CD4-positive, CD25-positive, alpha-beta regulatory T cell (primary cell): ENCODE measurements at regions not wholly inside any gene's neighbourhood (a gene's known extent, or its start where the extent isn't known, plus 50 kb on each side); places are given as distances from the start of the nearest gene placed in this dataset.

Experiments
- ATAC-seq, 2 donors: fragments of 150-1000 bp; cut with Tn5 transposase; one replicate each; pipeline ENCODE4 v1.10.0; 2021; ENCODE audit warnings: low read depth in 2 of 2, moderate number of reproducible peaks in 2 of 2, moderate library complexity in 1 of 2
- DNase-seq, 3 donors: peaks; one replicate each; pipeline versions ENCODE4 v3.0.0 to v3.0.0-alpha.2; 2012 to 2022; ENCODE audit warnings: mixed read lengths in 1 of 3
- H3K27ac ChIP-seq: one replicate; pipeline ENCODE4 v1.7.0; 2013; ENCODE audit warnings: mild to moderate bottlenecking, low read length; ENCODE audit not compliant: insufficient read depth, poor library complexity, severe bottlenecking
- H3K27me3 ChIP-seq: one replicate; pipeline ENCODE4 v1.7.0; 2013; ENCODE audit warnings: low read length; ENCODE audit not compliant: control insufficient read depth, insufficient read depth
- H3K36me3 ChIP-seq: one replicate; pipeline ENCODE4 v1.7.0; 2013; ENCODE audit warnings: mild to moderate bottlenecking, low read length, moderate library complexity; ENCODE audit not compliant: control insufficient read depth, insufficient read depth
- H3K4me1 ChIP-seq: 2 replicates; pipeline ENCODE4 v1.7.0; 2013; ENCODE audit warnings: mild to moderate bottlenecking, low read length; ENCODE audit not compliant: insufficient read depth, control insufficient read depth, poor library complexity, severe bottlenecking
- H3K4me3 ChIP-seq: one replicate; pipeline ENCODE4 v1.7.0; 2013; ENCODE audit warnings: low read depth, mild to moderate bottlenecking, low read length, moderate library complexity
- H3K9me3 ChIP-seq, 2 experiments: 1 replicate in 1 of 2; 2 replicates in 1 of 2; pipeline ENCODE4 v1.7.0; 2013; ENCODE audit warnings: low read length in 2 of 2, mild to moderate bottlenecking in 1 of 2, moderate library complexity in 1 of 2; ENCODE audit not compliant: control insufficient read depth in 2 of 2
- H3K27ac Mint-ChIP-seq, 3 donors: one replicate each; pipeline ENCODE4 v1.8.0; 2020 to 2022; ENCODE audit warnings: mild to moderate bottlenecking in 3 of 3, mixed read lengths in 3 of 3, moderate library complexity in 2 of 3
- H3K27me3 Mint-ChIP-seq: one replicate; pipeline ENCODE4 v1.8.0; 2022; ENCODE audit warnings: mild to moderate bottlenecking, mixed read lengths
- H3K36me3 Mint-ChIP-seq: one replicate; pipeline ENCODE4 v1.8.0; 2020; ENCODE audit warnings: mixed read lengths
- H3K4me1 Mint-ChIP-seq, 4 donors: one replicate each; pipeline ENCODE4 v1.8.0; 2020 to 2022; ENCODE audit warnings: mixed read lengths in 4 of 4, mild to moderate bottlenecking in 1 of 4
- H3K4me3 Mint-ChIP-seq, 4 donors: one replicate each; pipeline ENCODE4 v1.8.0; 2020 to 2022; ENCODE audit warnings: mild to moderate bottlenecking in 4 of 4, mixed read lengths in 4 of 4, moderate library complexity in 3 of 4
- H3K9me3 Mint-ChIP-seq, 7 donors: one replicate each; pipeline ENCODE4 v1.8.0; 2020 to 2022; ENCODE audit warnings: mixed read lengths in 7 of 7, mild to moderate bottlenecking in 3 of 7, moderate library complexity in 2 of 7

DNA sequence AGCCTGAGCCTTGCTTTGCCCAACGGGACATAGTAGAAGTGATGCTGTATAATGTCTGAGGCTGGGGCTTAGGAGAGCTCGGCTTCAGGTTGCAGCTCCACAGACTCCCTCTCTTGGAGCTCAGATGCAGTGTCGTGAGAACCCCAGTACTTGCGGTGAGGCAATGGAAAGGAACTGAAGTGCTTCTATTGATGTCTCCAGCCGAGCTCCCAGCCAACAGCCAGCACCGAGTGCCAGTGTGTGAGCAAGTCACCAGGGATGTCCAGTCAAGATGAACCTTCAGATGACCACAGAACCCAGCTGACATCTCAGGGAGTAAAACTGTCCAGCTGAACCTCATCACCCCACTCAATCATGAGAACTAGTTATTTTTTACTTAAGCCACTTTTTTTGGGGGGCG lies 268.1 kb downstream of the IRF8 start:
- H3K4me3 Mint-ChIP-seq: no peak overlapping the region
- H3K9me3 Mint-ChIP-seq: peaks cover 0 to 23% (median 8%) of the 10 kb centered on the region in 7 donors
- peaks cover under 1% of the 10 kb centered on the region for H3K27me3 Mint-ChIP-seq
- no peaks in the 10 kb centered on the region for H3K4me1 Mint-ChIP-seq
- Histone ChIP-seq H3K4me3 (no peak overlapping the region), H3K9me3 (peaks cover 3 to 17% of the 10 kb centered on the region in 2 experiments), H3K4me1 (no peaks in the 10 kb centered on the region), H3K27ac (no peak overlapping the region), H3K36me3 (no peaks in the 10 kb centered on the region), H3K27me3 (no peaks in the 10 kb centered on the region)
- ATAC-seq (no peak), DNase-seq (no peak)
- H3K36me3 Mint-ChIP-seq: no peaks in the 10 kb centered on the region
- no peak overlapping the region for H3K27ac Mint-ChIP-seq

DNA sequence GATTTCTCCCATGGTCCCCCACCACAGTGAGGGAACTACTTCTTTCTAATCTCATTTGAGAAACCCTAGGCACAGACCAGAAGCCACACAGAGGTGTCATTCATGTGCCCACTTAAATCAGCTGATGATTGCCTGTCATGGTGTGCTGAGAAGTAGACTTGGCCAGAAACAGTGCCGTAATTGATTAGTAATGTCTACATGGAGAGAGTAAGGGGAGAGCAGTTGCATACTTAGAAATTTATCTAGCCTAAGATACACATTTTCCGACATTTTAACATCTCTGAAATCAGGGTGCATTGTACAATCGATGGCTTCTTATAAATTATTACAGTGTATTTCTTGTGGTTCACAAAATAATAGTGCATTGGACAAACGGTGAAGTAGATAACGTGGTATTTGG lies 271.8 kb downstream of the IRF8 start:
- H3K36me3 Mint-ChIP-seq: no peaks in the 10 kb centered on the region
- H3K9me3 Mint-ChIP-seq: peaks cover 0 to 10% (median 4%) of the 10 kb centered on the region in 7 donors
- no peaks in the 10 kb centered on the region for H3K36me3 ChIP-seq
- H3K4me1 ChIP-seq: no peaks in the 10 kb centered on the region
- no peak for DNase-seq
- H3K4me3 Mint-ChIP-seq: no peak overlapping the region
- H3K4me3 ChIP-seq: no peak overlapping the region
- H3K27ac ChIP-seq: no peak overlapping the region
- no peak overlapping the region for H3K27ac Mint-ChIP-seq
- no peak for ATAC-seq
- H3K4me1 Mint-ChIP-seq: no peaks in the 10 kb centered on the region
- H3K27me3 Mint-ChIP-seq: peaks cover 5% of the 10 kb centered on the region
- H3K9me3 ChIP-seq: peaks cover under 1 to 6% of the 10 kb centered on the region in 2 experiments
- H3K27me3 ChIP-seq: peaks cover 6% of the 10 kb centered on the region

DNA sequence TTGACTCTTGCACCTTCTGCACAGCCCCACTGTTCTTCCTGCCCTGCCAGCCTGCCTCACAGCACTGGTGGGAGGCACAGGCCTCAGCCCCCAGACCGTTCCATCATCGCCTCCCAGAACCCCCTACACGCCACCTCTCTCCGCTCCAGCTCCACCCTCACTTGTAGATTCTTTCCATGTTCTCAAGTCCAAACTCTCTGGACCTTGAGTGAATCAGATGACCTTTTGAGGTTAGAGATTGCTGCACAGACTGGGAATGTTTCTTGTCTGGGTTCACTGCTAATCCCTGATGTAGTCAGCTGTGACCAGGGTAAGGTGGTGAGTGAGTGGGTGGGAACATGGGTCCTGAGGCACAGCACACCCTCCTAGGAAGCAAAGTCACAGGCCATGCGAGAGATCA lies 272.4 kb downstream of the IRF8 start:
- DNase-seq: no peak
- no peak overlapping the region for H3K4me3 ChIP-seq
- ATAC-seq: no peak

DNA sequence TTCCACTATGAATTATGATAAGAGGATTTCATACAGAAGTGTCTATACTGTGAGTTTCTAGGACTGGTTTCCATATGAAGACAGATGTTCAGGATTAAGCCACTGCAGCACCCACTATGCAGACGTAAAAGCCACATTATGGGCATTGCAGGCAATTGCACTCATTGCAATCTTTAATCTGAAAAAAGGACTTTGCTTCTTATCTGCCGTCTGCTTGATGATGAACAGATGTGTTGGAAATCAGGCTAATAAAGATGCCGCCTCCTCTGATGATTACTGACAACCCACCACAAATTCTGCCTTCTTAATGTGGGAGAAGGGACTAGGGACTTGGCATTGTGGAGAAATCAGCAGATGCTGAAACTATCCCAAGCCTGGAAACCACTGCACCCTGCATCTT lies 276.9 kb downstream of the IRF8 start:
- Mint-ChIP-seq H3K27ac (no peak overlapping the region), H3K27me3 (peaks cover 5% of the 10 kb centered on the region), H3K9me3 (peaks cover 0 to 5% (median 0%) of the 10 kb centered on the region in 7 donors), H3K36me3 (no peaks in the 10 kb centered on the region), H3K4me1 (no peaks in the 10 kb centered on the region), H3K4me3 (no peak overlapping the region)
- Histone ChIP-seq H3K27me3 (peaks cover 9% of the 10 kb centered on the region), H3K36me3 (no peaks in the 10 kb centered on the region), H3K27ac (no peak overlapping the region), H3K4me1 (no peaks in the 10 kb centered on the region), H3K9me3 (peaks cover 0 to 3% of the 10 kb centered on the region in 2 experiments), H3K4me3 (no peak overlapping the region)
- DNase-seq (no peak), ATAC-seq (no peak)

More for the DNA sequence above, 272.4 kb downstream of the IRF8 start:
- Mint-ChIP-seq H3K27ac (no peak overlapping the region), H3K9me3 (peaks cover 0 to 8% (median under 1%) of the 10 kb centered on the region in 7 donors), H3K4me1 (no peaks in the 10 kb centered on the region), H3K27me3 (peaks cover 5% of the 10 kb centered on the region), H3K4me3 (no peak overlapping the region), H3K36me3 (no peaks in the 10 kb centered on the region)
- Histone ChIP-seq H3K27me3 (peaks cover 6% of the 10 kb centered on the region), H3K27ac (no peak overlapping the region), H3K36me3 (no peaks in the 10 kb centered on the region), H3K9me3 (peaks cover 0 to 5% of the 10 kb centered on the region in 2 experiments), H3K4me1 (no peaks in the 10 kb centered on the region)

DNA sequence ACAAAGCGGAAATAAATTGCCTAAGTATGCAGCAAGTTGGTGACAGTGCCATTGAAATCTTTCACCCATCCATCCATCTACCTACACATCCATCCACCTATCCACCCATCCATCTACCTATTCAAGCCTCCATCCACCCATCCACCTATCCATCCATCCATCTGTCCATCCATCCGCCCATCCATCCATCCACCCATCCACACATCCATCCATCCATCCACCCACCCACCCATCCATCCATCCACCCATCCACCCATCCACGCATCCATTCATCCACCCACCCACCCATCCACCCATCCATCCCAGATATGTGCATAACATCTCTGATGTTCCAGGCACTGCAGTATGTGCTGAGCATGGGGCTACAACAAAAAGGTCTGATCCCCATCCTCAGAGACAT lies 277.5 kb downstream of the IRF8 start:
- no peaks in the 10 kb centered on the region for H3K4me1 ChIP-seq
- no peak overlapping the region for H3K27ac ChIP-seq
- ATAC-seq: no peak
- Mint-ChIP-seq H3K27me3 (peaks cover 5% of the 10 kb centered on the region), H3K27ac (no peak overlapping the region), H3K4me3 (no peak overlapping the region), H3K4me1 (no peaks in the 10 kb centered on the region), H3K36me3 (no peaks in the 10 kb centered on the region), H3K9me3 (peaks cover 0 to 5% (median 0%) of the 10 kb centered on the region in 7 donors)
- no peak overlapping the region for H3K4me3 ChIP-seq
- H3K9me3 ChIP-seq: peaks cover 0 to 3% of the 10 kb centered on the region in 2 experiments
- no peaks in the 10 kb centered on the region for H3K36me3 ChIP-seq
- no peak for DNase-seq
- peaks cover 9% of the 10 kb centered on the region for H3K27me3 ChIP-seq

DNA sequence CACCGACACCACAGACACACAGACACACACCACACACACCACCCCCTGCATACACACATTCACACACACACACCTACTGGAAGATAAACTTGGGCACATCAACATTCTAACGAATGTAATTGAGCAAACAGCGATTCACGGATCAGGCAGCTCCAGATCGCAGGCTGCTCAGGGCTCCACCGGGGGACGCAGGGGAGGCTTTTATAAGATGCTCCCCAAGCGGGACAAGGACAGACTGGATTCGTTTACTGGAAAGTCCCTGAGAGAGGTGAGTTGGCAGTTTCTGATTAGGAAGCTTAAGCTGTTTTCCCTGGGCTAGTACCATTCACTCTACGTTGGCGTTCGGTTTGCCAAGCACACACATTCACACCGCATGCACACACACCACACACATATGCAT lies 281.3 kb downstream of the IRF8 start:
- Histone ChIP-seq H3K27ac (no peak overlapping the region), H3K4me3 (no peak overlapping the region)
- no peaks in the 10 kb centered on the region for H3K36me3 Mint-ChIP-seq

DNA sequence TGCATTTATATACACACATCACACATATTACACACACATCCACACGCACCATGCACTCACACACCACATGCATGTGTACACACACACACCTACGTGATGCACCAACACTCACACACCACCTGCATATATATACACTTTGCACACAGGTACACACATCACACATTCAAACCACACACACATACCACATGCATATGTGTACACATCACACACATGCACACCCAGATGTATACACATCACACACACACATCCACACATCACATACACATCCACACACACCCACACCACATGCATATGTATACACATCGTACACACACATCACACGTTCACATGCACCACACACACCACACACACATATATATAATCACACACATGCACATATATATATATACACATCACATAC lies 281.8 kb downstream of the IRF8 start:
- Mint-ChIP-seq H3K4me3 (no peak overlapping the region), H3K9me3 (peaks cover 0 to 5% (median 0%) of the 10 kb centered on the region in 7 donors), H3K27me3 (no peaks in the 10 kb centered on the region), H3K27ac (no peak overlapping the region), H3K36me3 (no peaks in the 10 kb centered on the region), H3K4me1 (no peaks in the 10 kb centered on the region)
- Histone ChIP-seq H3K4me3 (no peak overlapping the region), H3K27ac (no peak overlapping the region), H3K9me3 (peaks cover 0 to 3% of the 10 kb centered on the region in 2 experiments), H3K36me3 (no peaks in the 10 kb centered on the region), H3K27me3 (peaks cover 3% of the 10 kb centered on the region), H3K4me1 (no peaks in the 10 kb centered on the region)
- ATAC-seq (no peak), DNase-seq (no peak)

More for the DNA sequence above, 281.3 kb downstream of the IRF8 start:
- Histone ChIP-seq H3K4me1 (no peaks in the 10 kb centered on the region), H3K27me3 (peaks cover 3% of the 10 kb centered on the region), H3K36me3 (no peaks in the 10 kb centered on the region), H3K9me3 (peaks cover 0 to 3% of the 10 kb centered on the region in 2 experiments)
- H3K4me3 Mint-ChIP-seq: no peak overlapping the region
- no peaks in the 10 kb centered on the region for H3K4me1 Mint-ChIP-seq
- no peaks in the 10 kb centered on the region for H3K27me3 Mint-ChIP-seq
- H3K9me3 Mint-ChIP-seq: peaks cover 0 to 5% (median 0%) of the 10 kb centered on the region in 7 donors
- DNase-seq: no peak
- H3K27ac Mint-ChIP-seq: no peak overlapping the region
- ATAC-seq: no peak

DNA sequence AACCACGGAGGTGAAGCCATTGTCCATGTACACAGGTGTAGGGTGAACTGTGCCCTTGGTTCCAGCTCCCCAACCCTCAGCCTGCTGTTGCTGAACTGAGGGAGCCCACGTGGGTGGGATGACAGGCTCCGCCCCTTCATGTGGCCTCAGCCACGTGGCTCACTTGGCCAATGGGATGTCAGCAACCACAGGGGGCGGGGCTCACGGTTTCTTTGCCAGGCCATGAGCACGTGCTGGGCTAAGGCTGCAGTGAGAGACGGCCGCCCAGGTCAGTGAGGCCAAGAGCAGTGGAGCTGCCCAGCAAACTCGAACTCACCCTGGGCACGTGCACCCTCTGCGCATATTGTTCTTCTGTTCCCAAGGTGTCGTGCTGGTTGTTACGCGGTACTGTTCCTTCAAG lies 282.6 kb downstream of the IRF8 start:
- H3K27ac Mint-ChIP-seq: no peak overlapping the region
- H3K9me3 Mint-ChIP-seq: peaks cover 0 to 5% (median 0%) of the 10 kb centered on the region in 7 donors
- DNase-seq: no peak
- no peaks in the 10 kb centered on the region for H3K4me1 Mint-ChIP-seq
- H3K4me3 ChIP-seq: no peak overlapping the region
- H3K27ac ChIP-seq: no peak overlapping the region
- no peaks in the 10 kb centered on the region for H3K27me3 Mint-ChIP-seq
- H3K4me3 Mint-ChIP-seq: no peak overlapping the region
- H3K9me3 ChIP-seq: peaks cover 0 to 3% of the 10 kb centered on the region in 2 experiments
- H3K4me1 ChIP-seq: no peaks in the 10 kb centered on the region
- H3K27me3 ChIP-seq: peaks cover 3% of the 10 kb centered on the region
- no peaks in the 10 kb centered on the region for H3K36me3 ChIP-seq
- H3K36me3 Mint-ChIP-seq: no peaks in the 10 kb centered on the region
- ATAC-seq: no peak
